ENCODE measurements at regions not wholly inside any gene's neighbourhood (a gene's known extent, or its start where the extent isn't known, plus 50 kb on each side); places are given as distances from the start of the nearest gene placed in this dataset.

GRCh38 chr1:90186506-90187322 lies 191.8 kb downstream of the ZNF326 start:
- DNase-seq (ENCODE audit: low read depth), result no peak
- TF ChIP-seq CTCF (IDR thresholded peaks at IDR 0.05; ENCODE audit: insufficient read depth, low read depth, low read length, missing control alignments), result no peak
- H3K4me3 ChIP-seq (ENCODE audit: low read length), result no peak overlapping the region

GRCh38 chr1:90176530-90176929 lies 181.6 kb downstream of the ZNF326 start:
- no peak for DNase-seq (ENCODE audit: low read depth)
- no peak overlapping the region for H3K4me3 ChIP-seq (ENCODE audit: low read length)
- TF ChIP-seq CTCF (IDR thresholded peaks at IDR 0.05; ENCODE audit: insufficient read depth, low read depth, low read length, missing control alignments), result no peak

GRCh38 chr1:90175490-90176167 lies 180.7 kb downstream of the ZNF326 start:
- TF ChIP-seq CTCF (IDR thresholded peaks at IDR 0.05; ENCODE audit: insufficient read depth, low read depth, low read length, missing control alignments), result no peak
- DNase-seq (ENCODE audit: low read depth), result peak; percentile 79

GRCh38 chr1:90174246-90174645 lies 179.3 kb downstream of the ZNF326 start:
- TF ChIP-seq CTCF (IDR thresholded peaks at IDR 0.05; ENCODE audit: insufficient read depth, low read depth, low read length, missing control alignments), result no peak
- peak; percentile 59 for DNase-seq (ENCODE audit: low read depth)
- H3K4me3 ChIP-seq (ENCODE audit: low read length), result no peak overlapping the region

More at GRCh38 chr1:90175490-90176167, 180.7 kb downstream of the ZNF326 start:
- H3K4me3 ChIP-seq (ENCODE audit: low read length), result no peak overlapping the region

GRCh38 chr1:90162216-90162615 lies 167.3 kb downstream of the ZNF326 start:
- H3K4me3 ChIP-seq (ENCODE audit: low read length), result no peak overlapping the region
- TF ChIP-seq CTCF (IDR thresholded peaks at IDR 0.05; ENCODE audit: insufficient read depth, low read depth, low read length, missing control alignments), result no peak
- peak; percentile 95 for DNase-seq (ENCODE audit: low read depth)

- TF ChIP-seq CTCF (IDR thresholded peaks at IDR 0.05; ENCODE audit: insufficient read depth, low read depth, low read length, missing control alignments), result no peak
- DNase-seq (ENCODE audit: low read depth), result no peak
- H3K4me3 ChIP-seq (ENCODE audit: low read length), result no peak overlapping the region
Measured at GRCh38 chr1:90161625-90162024, 166.7 kb downstream of the ZNF326 start.

Data from epithelial cell of esophagus (primary cell).